MCF 10A (cell line): ENCODE measurements at regions not wholly inside any gene's neighbourhood (a gene's known extent, or its start where the extent isn't known, plus 50 kb on each side); places are given as distances from the start of the nearest gene placed in this dataset.

ENCODE experiments used
- BruUV-seq: library from RNA; stranded (reverse); fragments of 400-500 nt; replicated peaks from 2 replicates; lab custom pipeline; 2021; lab: Mats Ljungman, UMichigan
- CTCF ChIA-PET: fragments of 300-600 bp; sonication (Branson Sonifier 250); formaldehyde crosslinking; extraction: SDS; loops from one replicate; lab custom pipeline; 2021; ENCODE audit warnings: antibody characterized with exemption, inconsistent platforms; lab: Yijun Ruan, JAX
- POLR2A ChIA-PET: fragments of 300-600, 350-650 bp; sonication (Branson Sonifier 250); formaldehyde crosslinking; extraction: SDS; loops from one replicate; lab custom pipeline; 2020; ENCODE audit warnings: antibody characterized with exemption, inconsistent platforms; lab: Yijun Ruan, JAX
- DNase-seq: peaks from one replicate; pipeline ENCODE4 v3.0.0-alpha.2; 2018; ENCODE audit not compliant: unreplicated experiment
- H3K27ac Mint-ChIP-seq: one replicate; pipeline ENCODE4 v1.8.0; 2022; ENCODE audit warnings: mild to moderate bottlenecking, low read depth, mixed read lengths; ENCODE audit not compliant: unreplicated experiment
- H3K27me3 Mint-ChIP-seq: one replicate; pipeline ENCODE4 v1.8.0; 2022; ENCODE audit warnings: mixed read lengths; ENCODE audit not compliant: insufficient read depth, unreplicated experiment
- H3K36me3 Mint-ChIP-seq: one replicate; pipeline ENCODE4 v1.8.0; 2022; ENCODE audit warnings: mild to moderate bottlenecking, moderate library complexity, mixed read lengths; ENCODE audit not compliant: insufficient read depth, unreplicated experiment
- H3K4me1 Mint-ChIP-seq: one replicate; pipeline ENCODE4 v1.8.0; 2022; ENCODE audit warnings: mixed read lengths; ENCODE audit not compliant: insufficient read depth, unreplicated experiment
- H3K4me3 Mint-ChIP-seq: one replicate; pipeline ENCODE4 v1.8.0; 2022; ENCODE audit warnings: mild to moderate bottlenecking, moderate library complexity, mixed read lengths; ENCODE audit not compliant: unreplicated experiment
- H3K9me3 Mint-ChIP-seq: one replicate; pipeline ENCODE4 v1.8.0; 2022; ENCODE audit warnings: mixed read lengths; ENCODE audit not compliant: unreplicated experiment
- intact Hi-C: fragments of 100-400 bp; cut with micrococcal nuclease; formaldehyde crosslinking; loops from 2 replicates; pipeline ENCODE4 v1.14.1; 2022
- TF ChIP-seq, protein P1 (sequence below): fragments of 200-600 bp; IDR thresholded peaks from one replicate; pipeline ENCODE4 v1.8.0; 2022; ENCODE audit warnings: antibody characterized with exemption, mild to moderate bottlenecking; ENCODE audit not compliant: unreplicated experiment

DNA sequence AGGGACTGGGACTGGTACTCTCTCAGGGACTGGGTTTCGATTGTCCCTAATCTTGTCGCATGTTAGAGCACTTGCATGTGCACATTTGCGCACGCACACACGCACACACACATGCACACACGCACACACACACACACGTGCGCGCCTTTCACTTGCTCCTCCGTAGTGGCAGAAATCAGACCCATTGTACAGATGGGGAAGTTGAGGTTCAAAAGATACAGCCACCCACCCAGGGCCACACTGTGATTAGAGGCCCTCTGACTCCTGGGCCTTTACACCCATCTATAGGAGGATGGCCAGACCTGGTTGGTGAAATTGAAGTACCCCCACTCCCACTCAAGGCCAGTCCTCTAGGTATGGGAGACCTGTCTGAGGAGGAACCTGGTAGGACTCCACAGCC lies 167.8 kb upstream of the LHX5 start:
- intact Hi-C loops, result no loop called here
- BruUV-seq, result no TSS peak
- no peak overlapping the region for H3K27ac Mint-ChIP-seq
- no peak for DNase-seq
- CTCF ChIA-PET, result no interaction called here
- no peaks in the 10 kb centered on the region for H3K4me1 Mint-ChIP-seq
- TF ChIP-seq, protein P1, sequence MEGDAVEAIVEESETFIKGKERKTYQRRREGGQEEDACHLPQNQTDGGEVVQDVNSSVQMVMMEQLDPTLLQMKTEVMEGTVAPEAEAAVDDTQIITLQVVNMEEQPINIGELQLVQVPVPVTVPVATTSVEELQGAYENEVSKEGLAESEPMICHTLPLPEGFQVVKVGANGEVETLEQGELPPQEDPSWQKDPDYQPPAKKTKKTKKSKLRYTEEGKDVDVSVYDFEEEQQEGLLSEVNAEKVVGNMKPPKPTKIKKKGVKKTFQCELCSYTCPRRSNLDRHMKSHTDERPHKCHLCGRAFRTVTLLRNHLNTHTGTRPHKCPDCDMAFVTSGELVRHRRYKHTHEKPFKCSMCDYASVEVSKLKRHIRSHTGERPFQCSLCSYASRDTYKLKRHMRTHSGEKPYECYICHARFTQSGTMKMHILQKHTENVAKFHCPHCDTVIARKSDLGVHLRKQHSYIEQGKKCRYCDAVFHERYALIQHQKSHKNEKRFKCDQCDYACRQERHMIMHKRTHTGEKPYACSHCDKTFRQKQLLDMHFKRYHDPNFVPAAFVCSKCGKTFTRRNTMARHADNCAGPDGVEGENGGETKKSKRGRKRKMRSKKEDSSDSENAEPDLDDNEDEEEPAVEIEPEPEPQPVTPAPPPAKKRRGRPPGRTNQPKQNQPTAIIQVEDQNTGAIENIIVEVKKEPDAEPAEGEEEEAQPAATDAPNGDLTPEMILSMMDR, result no peak
- peaks cover 53% of the 10 kb centered on the region for H3K27me3 Mint-ChIP-seq
- no peaks in the 10 kb centered on the region for H3K9me3 Mint-ChIP-seq
- POLR2A ChIA-PET, result no interaction called here
- no peak overlapping the region for H3K4me3 Mint-ChIP-seq
- no peaks in the 10 kb centered on the region for H3K36me3 Mint-ChIP-seq

DNA sequence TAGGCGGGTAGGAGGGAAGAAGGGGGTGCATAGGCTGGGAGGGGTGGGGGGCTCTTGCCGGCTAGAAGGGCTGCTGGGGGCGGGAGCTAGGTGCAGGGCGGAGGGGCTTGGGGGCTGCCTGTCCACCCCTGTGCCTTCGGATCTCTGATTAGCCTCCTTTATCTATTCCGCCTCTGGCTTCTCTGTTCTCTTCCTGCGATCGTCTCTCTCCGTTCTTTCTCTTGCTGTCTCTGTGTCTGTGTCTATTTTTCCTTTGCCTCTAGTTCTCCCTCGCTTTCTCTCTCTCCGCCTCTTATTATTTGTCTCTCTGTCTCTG lies 166.7 kb upstream of the LHX5 start:
- TF ChIP-seq, protein P1, result no peak
- Mint-ChIP-seq H3K4me3 (no peak overlapping the region), H3K4me1 (no peaks in the 10 kb centered on the region), H3K36me3 (no peaks in the 10 kb centered on the region), H3K27ac (no peak overlapping the region), H3K9me3 (no peaks in the 10 kb centered on the region), H3K27me3 (peaks cover 44% of the 10 kb centered on the region)
- intact Hi-C loops, result no loop called here
- CTCF ChIA-PET, result no interaction called here
- POLR2A ChIA-PET, result no interaction called here
- no peak for DNase-seq
- no TSS peak for BruUV-seq

DNA sequence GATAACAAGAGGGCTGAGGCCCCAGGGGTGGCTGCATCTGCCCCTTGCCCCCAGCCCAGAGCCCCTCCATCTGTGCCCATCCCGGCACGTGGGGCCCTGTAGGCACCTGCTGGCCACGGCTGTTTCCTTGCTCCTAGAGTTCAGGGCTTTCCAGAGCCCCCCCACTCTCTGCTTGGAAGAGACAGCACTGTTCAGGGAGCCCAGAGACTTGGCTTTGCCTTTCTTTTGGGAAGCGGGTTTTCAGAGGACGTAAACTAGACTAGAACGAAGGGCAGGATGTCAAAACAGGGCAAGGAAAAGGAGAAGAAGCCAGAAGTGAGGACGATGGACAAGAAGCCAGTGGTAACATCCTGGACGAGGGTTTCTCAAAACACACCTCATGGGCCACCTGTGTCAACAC lies 163.3 kb upstream of the LHX5 start:
- Mint-ChIP-seq H3K36me3 (no peaks in the 10 kb centered on the region), H3K9me3 (no peaks in the 10 kb centered on the region), H3K4me3 (no peak overlapping the region), H3K27ac (no peak overlapping the region), H3K27me3 (peaks cover 39% of the 10 kb centered on the region), H3K4me1 (no peaks in the 10 kb centered on the region)
- no TSS peak for BruUV-seq
- intact Hi-C loops, result no loop called here
- POLR2A ChIA-PET, result no interaction called here
- TF ChIP-seq, protein P1, result no peak
- CTCF ChIA-PET, result interaction anchor here (0.7 kb wide), 1 partner anchor 39 kb away, joined by 3 read pairs; no protein-coding TSS in a partner anchor
- no peak for DNase-seq

DNA sequence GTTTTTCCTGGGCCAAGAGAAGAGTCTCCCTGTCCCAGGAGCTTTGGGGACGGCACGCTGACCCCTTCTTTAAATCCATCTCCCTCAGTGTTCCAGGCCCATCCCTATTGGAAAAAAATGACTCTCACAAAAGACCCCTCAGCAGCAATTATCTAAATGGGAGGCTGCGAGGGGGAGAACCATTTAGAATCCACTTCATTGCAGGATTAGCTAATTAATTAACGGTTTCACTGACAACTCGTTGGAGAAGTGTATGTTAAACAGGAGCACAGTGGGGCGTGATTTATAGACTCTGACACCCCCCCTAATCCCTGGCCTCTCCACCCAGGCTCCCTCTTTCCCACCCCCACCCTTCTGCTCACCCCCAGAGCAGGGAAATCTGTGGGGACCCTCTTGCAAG lies 162.8 kb upstream of the LHX5 start:
- ChIA-PET POLR2A (no interaction called here), CTCF (interaction anchor here (0.7 kb wide), 1 partner anchor 39 kb away, joined by 3 read pairs; no protein-coding TSS in a partner anchor)
- Mint-ChIP-seq H3K27me3 (peaks cover 38% of the 10 kb centered on the region), H3K36me3 (no peaks in the 10 kb centered on the region), H3K9me3 (peaks cover 4% of the 10 kb centered on the region), H3K4me3 (no peak overlapping the region), H3K27ac (no peak overlapping the region), H3K4me1 (no peaks in the 10 kb centered on the region)
- intact Hi-C loops, result no loop called here
- DNase-seq, result no peak
- TF ChIP-seq, protein P1, result no peak
- BruUV-seq, result no TSS peak
